Panc1 (cell line): ENCODE measurements at regions not wholly inside any gene's neighbourhood (a gene's known extent, or its start where the extent isn't known, plus 50 kb on each side); places are given as distances from the start of the nearest gene placed in this dataset.

Source experiments
- ATAC-seq: fragments of 200-7000 bp; cut with Tn5 transposase; 2 replicates; pipeline ENCODE4 v1.9.1; 2020; ENCODE audit warnings: mild to moderate bottlenecking, moderate library complexity
- BruUV-seq: library from RNA; stranded (reverse); fragments of 400-500 nt; replicated peaks from 2 replicates; lab custom pipeline; 2021; lab: Mats Ljungman, UMichigan
- CTCF ChIA-PET: fragments of 300-600 bp; sonication (Branson Sonifier 250); formaldehyde crosslinking; loops from one replicate; lab custom pipeline; 2022; ENCODE audit warnings: antibody characterized with exemption; lab: Charles Lee
- POLR2A ChIA-PET: fragments of 300-600 bp; sonication (Branson Sonifier 250); formaldehyde crosslinking; loops from one replicate; lab custom pipeline; 2022; ENCODE audit warnings: antibody characterized with exemption; lab: Charles Lee
- DNase-seq: peaks from one replicate; pipeline ENCODE4 v3.0.0-alpha.2; 2010; ENCODE audit warnings: low read depth, low spot score
- H3K27ac ChIP-seq: 2 replicates; pipeline ENCODE4 v1.5.1; 2011; ENCODE audit warnings: mild to moderate bottlenecking, low read length, inconsistent platforms
- H3K27me3 ChIP-seq: fragments of 200-500 bp; sonication (Bioruptor generic); 2 replicates; pipeline ENCODE4 v1.6.0; 2014; ENCODE audit warnings: low read length, inconsistent platforms; ENCODE audit not compliant: control insufficient read depth, insufficient read depth
- H3K36me3 ChIP-seq: fragments of 200-500 bp; sonication (Bioruptor generic); 2 replicates; pipeline ENCODE4 v1.5.1; 2014; ENCODE audit warnings: inconsistent platforms, mild to moderate bottlenecking, low read length, moderate library complexity; ENCODE audit not compliant: control insufficient read depth, insufficient read depth
- H3K4me1 ChIP-seq: 2 replicates; pipeline ENCODE4 v1.5.1; 2011; ENCODE audit warnings: inconsistent platforms, mild to moderate bottlenecking, low read length, moderate library complexity; ENCODE audit not compliant: control insufficient read depth, insufficient read depth
- H3K4me3 ChIP-seq, 2 experiments: 2 replicates each; pipeline ENCODE4 v1.5.1; 2011 to 2012; ENCODE audit warnings: low read depth in 2 of 2, low read length in 2 of 2, mild to moderate bottlenecking in 2 of 2, inconsistent platforms in 1 of 2, moderate library complexity in 1 of 2
- H3K9me3 ChIP-seq: fragments of 200-500 bp; sonication (Bioruptor generic); 2 replicates; pipeline ENCODE4 v1.5.1; 2014; ENCODE audit warnings: low read depth, mild to moderate bottlenecking, inconsistent platforms, low read length, moderate library complexity; ENCODE audit not compliant: control insufficient read depth, insufficient read depth
- POLR2AphosphoS5 ChIP-seq: IDR thresholded peaks from 2 replicates; pipeline ENCODE4 v1.6.1; 2012; ENCODE audit warnings: mild to moderate bottlenecking, low read depth, low read length, moderate library complexity
- SIN3A ChIP-seq: IDR thresholded peaks from 2 replicates; pipeline ENCODE4 v1.6.1; 2012; ENCODE audit warnings: low read depth, mild to moderate bottlenecking, low read length, moderate library complexity, borderline replicate concordance; ENCODE audit not compliant: insufficient read depth
- TCF7L2 ChIP-seq: IDR thresholded peaks from 2 replicates; pipeline ENCODE4 v1.6.1; 2011; ENCODE audit warnings: mild to moderate bottlenecking, low read depth, low read length, inconsistent platforms
- in situ Hi-C: cut with HindIII; loops from 2 replicates; pipeline ENCODE4 v1.10.0; 2016; ENCODE audit warnings: low sequenced_read_pairs, low pct_unique_long_range_greater_than_20kb
- intact Hi-C: fragments of 100-400 bp; cut with micrococcal nuclease; formaldehyde crosslinking; loops from one replicate; pipeline ENCODE4 v1.10.0; 2022; ENCODE audit not compliant: unreplicated experiment
- TF ChIP-seq, protein P1 (sequence below), 2 experiments: IDR thresholded peaks; 2 replicates each; pipeline ENCODE4 v1.6.1; 2011 to 2012; ENCODE audit warnings: low read depth in 2 of 2, control low read depth in 1 of 2, low read length in 1 of 2, mild to moderate bottlenecking in 1 of 2, moderate library complexity in 1 of 2; ENCODE audit not compliant: insufficient read depth in 1 of 2
- TF ChIP-seq, protein P2 (sequence below): fragments of 450-650 bp; IDR thresholded peaks from 2 replicates; pipeline ENCODE4 v1.5.1; 2017; ENCODE audit warnings: mild to moderate bottlenecking

DNA sequence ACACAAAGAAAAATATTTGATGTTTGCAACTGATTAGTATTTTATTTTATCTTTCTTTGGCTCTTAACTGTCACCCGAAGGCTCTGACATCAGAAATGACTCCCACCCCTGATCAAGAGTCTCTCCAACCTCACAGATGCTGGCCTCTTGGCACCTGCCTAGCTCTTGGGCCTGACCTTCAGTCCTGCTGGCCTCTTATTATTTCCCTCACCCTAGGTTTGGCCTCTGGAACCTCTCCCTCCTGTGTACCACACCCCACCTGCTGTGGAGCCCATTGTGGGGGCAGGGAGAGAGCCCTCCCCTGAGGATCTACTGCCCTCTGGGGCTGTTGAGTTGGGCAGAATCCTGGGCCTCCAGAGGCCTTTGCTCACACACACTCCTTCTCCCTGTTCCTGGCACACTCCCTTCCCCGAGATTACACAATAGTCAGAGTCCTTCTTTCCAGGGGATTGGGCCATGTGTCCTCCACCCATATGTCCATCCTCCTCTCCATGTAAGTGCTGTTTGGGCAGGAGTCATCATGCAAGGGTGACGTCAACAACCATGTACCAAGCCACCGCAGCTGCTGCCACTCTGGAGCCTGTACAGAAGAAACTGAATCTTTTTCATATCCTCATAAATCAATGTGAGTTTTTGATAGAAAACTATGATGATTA, 124.3 kb downstream of the RASSF9 start:
- in situ Hi-C loops (no loop called here), intact Hi-C loops (no loop called here)
- no peaks in the 10 kb centered on the region for H3K4me1 ChIP-seq
- TF ChIP-seq, protein P1, sequence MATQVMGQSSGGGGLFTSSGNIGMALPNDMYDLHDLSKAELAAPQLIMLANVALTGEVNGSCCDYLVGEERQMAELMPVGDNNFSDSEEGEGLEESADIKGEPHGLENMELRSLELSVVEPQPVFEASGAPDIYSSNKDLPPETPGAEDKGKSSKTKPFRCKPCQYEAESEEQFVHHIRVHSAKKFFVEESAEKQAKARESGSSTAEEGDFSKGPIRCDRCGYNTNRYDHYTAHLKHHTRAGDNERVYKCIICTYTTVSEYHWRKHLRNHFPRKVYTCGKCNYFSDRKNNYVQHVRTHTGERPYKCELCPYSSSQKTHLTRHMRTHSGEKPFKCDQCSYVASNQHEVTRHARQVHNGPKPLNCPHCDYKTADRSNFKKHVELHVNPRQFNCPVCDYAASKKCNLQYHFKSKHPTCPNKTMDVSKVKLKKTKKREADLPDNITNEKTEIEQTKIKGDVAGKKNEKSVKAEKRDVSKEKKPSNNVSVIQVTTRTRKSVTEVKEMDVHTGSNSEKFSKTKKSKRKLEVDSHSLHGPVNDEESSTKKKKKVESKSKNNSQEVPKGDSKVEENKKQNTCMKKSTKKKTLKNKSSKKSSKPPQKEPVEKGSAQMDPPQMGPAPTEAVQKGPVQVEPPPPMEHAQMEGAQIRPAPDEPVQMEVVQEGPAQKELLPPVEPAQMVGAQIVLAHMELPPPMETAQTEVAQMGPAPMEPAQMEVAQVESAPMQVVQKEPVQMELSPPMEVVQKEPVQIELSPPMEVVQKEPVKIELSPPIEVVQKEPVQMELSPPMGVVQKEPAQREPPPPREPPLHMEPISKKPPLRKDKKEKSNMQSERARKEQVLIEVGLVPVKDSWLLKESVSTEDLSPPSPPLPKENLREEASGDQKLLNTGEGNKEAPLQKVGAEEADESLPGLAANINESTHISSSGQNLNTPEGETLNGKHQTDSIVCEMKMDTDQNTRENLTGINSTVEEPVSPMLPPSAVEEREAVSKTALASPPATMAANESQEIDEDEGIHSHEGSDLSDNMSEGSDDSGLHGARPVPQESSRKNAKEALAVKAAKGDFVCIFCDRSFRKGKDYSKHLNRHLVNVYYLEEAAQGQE (IDR thresholded peaks at IDR 0.05; ENCODE audit: insufficient read depth in 1 of 2, low read depth in 2 of 2, low read length in 1 of 2), result no peak
- TF ChIP-seq, protein P2, sequence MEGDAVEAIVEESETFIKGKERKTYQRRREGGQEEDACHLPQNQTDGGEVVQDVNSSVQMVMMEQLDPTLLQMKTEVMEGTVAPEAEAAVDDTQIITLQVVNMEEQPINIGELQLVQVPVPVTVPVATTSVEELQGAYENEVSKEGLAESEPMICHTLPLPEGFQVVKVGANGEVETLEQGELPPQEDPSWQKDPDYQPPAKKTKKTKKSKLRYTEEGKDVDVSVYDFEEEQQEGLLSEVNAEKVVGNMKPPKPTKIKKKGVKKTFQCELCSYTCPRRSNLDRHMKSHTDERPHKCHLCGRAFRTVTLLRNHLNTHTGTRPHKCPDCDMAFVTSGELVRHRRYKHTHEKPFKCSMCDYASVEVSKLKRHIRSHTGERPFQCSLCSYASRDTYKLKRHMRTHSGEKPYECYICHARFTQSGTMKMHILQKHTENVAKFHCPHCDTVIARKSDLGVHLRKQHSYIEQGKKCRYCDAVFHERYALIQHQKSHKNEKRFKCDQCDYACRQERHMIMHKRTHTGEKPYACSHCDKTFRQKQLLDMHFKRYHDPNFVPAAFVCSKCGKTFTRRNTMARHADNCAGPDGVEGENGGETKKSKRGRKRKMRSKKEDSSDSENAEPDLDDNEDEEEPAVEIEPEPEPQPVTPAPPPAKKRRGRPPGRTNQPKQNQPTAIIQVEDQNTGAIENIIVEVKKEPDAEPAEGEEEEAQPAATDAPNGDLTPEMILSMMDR, result no peak
- TF ChIP-seq SIN3A (no peak), TCF7L2 (no peak), POLR2AphosphoS5 (no peak)
- BruUV-seq, result no TSS peak
- H3K36me3 ChIP-seq, result no peaks in the 10 kb centered on the region
- DNase-seq (no peak), ATAC-seq (no peak)
- POLR2A ChIA-PET, result no interaction called here
- H3K4me3 ChIP-seq, result no peak overlapping the region
- H3K9me3 ChIP-seq, result no peaks in the 10 kb centered on the region
- H3K27ac ChIP-seq, result no peak overlapping the region
- H3K27me3 ChIP-seq, result no peaks in the 10 kb centered on the region
- CTCF ChIA-PET, result no interaction called here

- ATAC-seq (no peak), DNase-seq (no peak)
- no peak overlapping the region for H3K4me3 ChIP-seq
- in situ Hi-C loops (no loop called here), intact Hi-C loops (no loop called here)
- TF ChIP-seq TCF7L2 (no peak), SIN3A (no peak), POLR2AphosphoS5 (no peak)
- TF ChIP-seq, protein P2, result no peak
- TF ChIP-seq, protein P1 (IDR thresholded peaks at IDR 0.05; ENCODE audit: insufficient read depth in 1 of 2, low read depth in 2 of 2, low read length in 1 of 2), result no peak
- no TSS peak for BruUV-seq
- no peaks in the 10 kb centered on the region for H3K9me3 ChIP-seq
- H3K4me1 ChIP-seq, result no peaks in the 10 kb centered on the region
- H3K36me3 ChIP-seq, result no peaks in the 10 kb centered on the region
- CTCF ChIA-PET, result no interaction called here
- POLR2A ChIA-PET, result no interaction called here
- no peaks in the 10 kb centered on the region for H3K27me3 ChIP-seq
- H3K27ac ChIP-seq, result no peak overlapping the region
Observed at GRCh38 chr12:85713373-85713772, 122.8 kb downstream of the RASSF9 start.
